Endothelial cell of umbilical vein (primary cell): ENCODE measurements at regions not wholly inside any gene's neighbourhood (a gene's known extent, or its start where the extent isn't known, plus 50 kb on each side); places are given as distances from the start of the nearest gene placed in this dataset.

Experiments
- BruUV-seq: library from RNA; stranded (reverse); fragments of 400-500 nt; replicated peaks from 2 replicates; lab custom pipeline; 2021; lab: Mats Ljungman, UMichigan
- CTCF ChIA-PET: fragments of 300-600, 350-600 bp; sonication (Branson Sonifier 250); formaldehyde crosslinking; loops from one replicate; lab custom pipeline; 2021; ENCODE audit warnings: antibody characterized with exemption, inconsistent platforms; lab: Charles Lee
- POLR2A ChIA-PET: fragments of 300-600, 350-600 bp; sonication (Branson Sonifier 250); formaldehyde crosslinking; loops from one replicate; lab custom pipeline; 2021; ENCODE audit warnings: antibody characterized with exemption, inconsistent platforms; lab: Charles Lee
- DNase-seq: peaks from one replicate; pipeline ENCODE4 v3.0.0-alpha.2; 2011; ENCODE audit warnings: low read depth, low spot score
- FAIRE-seq: peaks from 2 replicates; lab custom pipeline; 2011; peaks lifted over from hg19 to GRCh38; lab: Jason Lieb, UNC
- H2AFZ ChIP-seq: 2 replicates; pipeline ENCODE4 v1.6.0; 2012; ENCODE audit warnings: low read depth, low read length, control low read depth, inconsistent platforms
- H3K27ac ChIP-seq: 2 replicates; pipeline ENCODE4 v1.5.1; 2011; ENCODE audit warnings: low read depth, mild to moderate bottlenecking, control low read depth, low read length, moderate library complexity; ENCODE audit not compliant: insufficient read depth
- H3K27me3 ChIP-seq, 2 experiments: 2 replicates each; pipeline versions ENCODE4 v1.6.0 to v1.6.1; 2011; ENCODE audit warnings: low read length in 2 of 2, mixed read lengths in 1 of 2; ENCODE audit not compliant: control insufficient read depth in 2 of 2, insufficient read depth in 2 of 2
- H3K36me3 ChIP-seq, 2 experiments: 2 replicates in 1 of 2; 3 replicates in 1 of 2; pipeline ENCODE4 v1.5.1; 2011; ENCODE audit warnings: low read length in 2 of 2, mild to moderate bottlenecking in 1 of 2, moderate library complexity in 1 of 2; ENCODE audit not compliant: control insufficient read depth in 2 of 2, insufficient read depth in 2 of 2; ENCODE audit errors: extremely low read depth in 1 of 2
- H3K4me1 ChIP-seq: 3 replicates; pipeline ENCODE4 v1.5.1; 2011; ENCODE audit warnings: mild to moderate bottlenecking, low read length; ENCODE audit not compliant: control insufficient read depth, insufficient read depth; ENCODE audit errors: extremely low read depth
- H3K4me2 ChIP-seq: 2 replicates; pipeline ENCODE4 v1.6.1; 2011; ENCODE audit warnings: low read length, control low read depth, mixed read lengths; ENCODE audit not compliant: insufficient read depth
- H3K4me3 ChIP-seq, 3 experiments: fragments of 200-600 bp in 1 of 3; sonication (generic), shearing (Covaris generic) in 1 of 3; replicated peaks in 1 of 3; 2 replicates each; pipeline ENCODE4 v1.5.1; 2011 to 2016; ENCODE audit warnings: control low read depth in 3 of 3, low read length in 3 of 3, mild to moderate bottlenecking in 2 of 3, inconsistent platforms in 1 of 3, low read depth in 1 of 3, moderate library complexity in 1 of 3; ENCODE audit not compliant: insufficient read depth in 1 of 3
- H3K79me2 ChIP-seq: 2 replicates; pipeline ENCODE4 v1.6.0; 2012; ENCODE audit warnings: low read length, inconsistent platforms; ENCODE audit not compliant: control insufficient read depth, insufficient read depth
- H3K9ac ChIP-seq: replicated peaks from 2 replicates; pipeline ENCODE3; 2011; ENCODE audit warnings: low read length, control low read depth; ENCODE audit not compliant: insufficient read depth; ENCODE audit errors: extremely low read depth
- H3K9me1 ChIP-seq: replicated peaks from 3 replicates; pipeline ENCODE4 v1.6.0; 2011; ENCODE audit warnings: mild to moderate bottlenecking, low read length; ENCODE audit not compliant: control insufficient read depth, insufficient read depth; ENCODE audit errors: extremely low read depth
- H3K9me3 ChIP-seq: replicated peaks from 2 replicates; pipeline ENCODE4 v1.5.1; 2012; ENCODE audit warnings: low read length, inconsistent platforms; ENCODE audit not compliant: control insufficient read depth, insufficient read depth
- H4K20me1 ChIP-seq: replicated peaks from 2 replicates; pipeline ENCODE3; 2011; ENCODE audit warnings: mild to moderate bottlenecking, low read length; ENCODE audit not compliant: control insufficient read depth, insufficient read depth; ENCODE audit errors: extremely low read depth
- CTCF ChIP-seq, 2 donors: IDR thresholded peaks; 1 replicate in 1 of 2; 2 replicates in 1 of 2; pipeline ENCODE4 v1.5.1; 2011; ENCODE audit warnings: low read length in 2 of 2, mild to moderate bottlenecking in 2 of 2, moderate library complexity in 2 of 2, control low read depth in 1 of 2, inconsistent platforms in 1 of 2, low read depth in 1 of 2; ENCODE audit not compliant: insufficient read depth in 1 of 2; ENCODE audit errors: extremely low read depth in 1 of 2
- EZH2 ChIP-seq: IDR thresholded peaks from 2 replicates; pipeline ENCODE4 v1.6.1; 2012; ENCODE audit warnings: borderline replicate concordance, low read depth, mild to moderate bottlenecking, moderate library complexity, low read length, inconsistent platforms; ENCODE audit not compliant: severe bottlenecking
- FOS ChIP-seq: IDR thresholded peaks from 2 replicates; pipeline ENCODE4 v1.6.1; 2011; ENCODE audit warnings: mild to moderate bottlenecking, low read length, moderate library complexity, borderline replicate concordance; ENCODE audit not compliant: insufficient read depth
- GATA2 ChIP-seq: IDR thresholded peaks from 2 replicates; pipeline ENCODE4 v1.7.0; 2011; ENCODE audit warnings: low read depth, mild to moderate bottlenecking, moderate library complexity, mixed read lengths, low read length; ENCODE audit not compliant: insufficient read length, insufficient read depth
- JUN ChIP-seq: IDR thresholded peaks from 2 replicates; pipeline ENCODE4 v1.6.1; 2011; ENCODE audit warnings: borderline replicate concordance, low read depth; ENCODE audit not compliant: insufficient read length, insufficient read depth
- MAX ChIP-seq: IDR thresholded peaks from 2 replicates; pipeline ENCODE4 v1.6.1; 2011; ENCODE audit not compliant: insufficient read depth, insufficient read length
- MYC ChIP-seq: IDR thresholded peaks from one replicate; pipeline ENCODE4 v1.6.1; 2011; ENCODE audit warnings: mild to moderate bottlenecking, low read depth, low read length
- POLR2A ChIP-seq: IDR thresholded peaks from 2 replicates; pipeline ENCODE4 v1.6.1; 2012; ENCODE audit warnings: low read depth, mild to moderate bottlenecking, control low read depth, low read length
- POLR2AphosphoS5 ChIP-seq: IDR thresholded peaks from 2 replicates; pipeline ENCODE4 v1.6.1; 2012; ENCODE audit warnings: low read depth, mild to moderate bottlenecking, control low read depth, low read length, moderate library complexity; ENCODE audit not compliant: insufficient read depth
- dilution Hi-C: fragments of 300-500 bp; cut with MboI; formaldehyde crosslinking; loops from one replicate; pipeline ENCODE4 v1.15.0; 2019; ENCODE audit warnings: low sequenced_read_pairs; ENCODE audit not compliant: extremely low pct_ligation_motif_present
- intact Hi-C: fragments of 100-400 bp; cut with micrococcal nuclease; formaldehyde crosslinking; loops from one replicate; pipeline ENCODE4 v1.10.0; 2022

GRCh38 chr1:30606166-30606565 is 117.2 kb downstream of the MATN1 start:
- dilution Hi-C loops = no loop called here

More at GRCh38 chr1:30606166-30606565, 117.2 kb downstream of the MATN1 start:
- Histone ChIP-seq H3K27me3 (no peaks in the 10 kb centered on the region), H3K4me3 (no peak overlapping the region), H3K9me3 (no peaks in the 10 kb centered on the region), H2AFZ (no peak overlapping the region), H3K4me2 (no peak overlapping the region), H3K4me1 (no peaks in the 10 kb centered on the region), H3K36me3 (no peaks in the 10 kb centered on the region), H3K79me2 (no peaks in the 10 kb centered on the region), H3K27ac (no peak overlapping the region), H4K20me1 (no peaks in the 10 kb centered on the region), H3K9ac (no peak overlapping the region), H3K9me1 (no peaks in the 10 kb centered on the region)
- DNase-seq (no peak), FAIRE-seq (no peak)
- no TSS peak for BruUV-seq
- ChIA-PET CTCF (no interaction called here), POLR2A (no interaction called here)
- intact Hi-C loops = no loop called here
- TF ChIP-seq POLR2AphosphoS5 (no peak), MAX (no peak), MYC (no peak), POLR2A (no peak), JUN (no peak), EZH2 (no peak), GATA2 (no peak), FOS (no peak), CTCF (IDR thresholded peaks at IDR 0.05; ENCODE audit: extremely low read depth in 1 of 2, insufficient read depth in 1 of 2, low read depth in 1 of 2, low read length in 2 of 2) (no peak)
